ENCODE measurements at regions not wholly inside any gene's neighbourhood (a gene's known extent, or its start where the extent isn't known, plus 50 kb on each side); places are given as distances from the start of the nearest gene placed in this dataset.
"Not testable (repeated sequence)": the region's sequence is repeated elsewhere in the genome, so short reads cannot be mapped to it uniquely, and the experiment has no call there.

DNA sequence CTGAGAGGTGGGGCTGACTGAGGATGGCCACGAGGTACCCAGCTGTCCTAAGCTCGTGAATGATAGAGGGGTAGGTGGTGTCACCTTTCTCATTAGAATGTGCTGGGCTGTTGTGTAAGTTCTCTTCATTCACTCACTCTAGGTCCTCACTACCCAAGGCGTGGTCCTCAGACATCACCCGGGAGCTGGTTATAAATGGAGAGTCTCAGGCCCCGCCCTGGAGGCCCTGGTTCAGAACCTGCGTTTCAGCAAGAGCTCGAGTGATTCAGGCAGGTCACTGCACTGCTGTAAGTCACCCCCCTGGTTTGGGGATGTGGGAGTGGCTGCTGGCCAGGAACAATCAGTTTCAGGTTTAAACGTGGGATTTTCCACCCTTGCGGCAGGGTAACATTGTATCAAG, 139.8 kb downstream of the FOXL1 start:
- no peak for DNase-seq

DNA sequence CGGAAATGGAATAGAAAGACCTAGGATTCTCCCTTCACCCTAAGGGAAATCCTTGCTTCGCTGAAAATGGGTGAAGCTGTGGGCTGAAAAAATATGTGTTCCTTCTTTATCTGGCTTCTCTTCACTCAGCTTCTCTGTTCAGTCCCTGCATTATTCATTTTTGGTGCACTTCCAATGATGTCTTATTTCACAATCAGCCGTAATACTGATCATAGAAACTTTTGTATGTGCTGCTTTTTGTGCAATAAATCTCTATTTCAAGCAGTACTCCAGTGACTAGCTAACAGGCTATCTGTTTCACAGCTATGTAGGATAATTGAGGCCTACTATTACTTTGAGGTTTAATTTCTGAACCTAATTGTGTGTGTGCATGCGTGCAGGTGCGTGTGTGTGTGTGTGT, 144.6 kb downstream of the FOXL1 start:
- DNase-seq: no peak

DNA sequence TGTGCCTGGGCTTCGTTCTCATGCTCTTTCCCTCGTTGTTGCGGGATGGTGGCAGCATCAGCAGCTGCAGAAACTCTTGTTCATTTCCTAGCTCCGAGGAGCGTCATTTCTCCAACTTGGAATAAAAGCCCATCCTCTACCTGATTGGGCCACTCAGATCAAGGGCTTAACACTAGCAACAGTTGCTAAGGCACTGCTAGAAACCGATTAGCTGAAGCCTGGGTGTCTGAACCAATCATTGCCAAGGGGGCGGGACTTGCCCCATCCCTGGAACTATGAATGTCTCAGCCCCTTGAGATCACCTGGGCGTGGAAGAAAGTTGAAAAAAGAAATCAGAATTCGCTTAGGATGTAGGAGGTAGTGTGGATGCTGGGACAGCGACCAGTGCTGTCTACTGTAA, 145.3 kb downstream of the FOXL1 start:
- no peak for DNase-seq

DNA sequence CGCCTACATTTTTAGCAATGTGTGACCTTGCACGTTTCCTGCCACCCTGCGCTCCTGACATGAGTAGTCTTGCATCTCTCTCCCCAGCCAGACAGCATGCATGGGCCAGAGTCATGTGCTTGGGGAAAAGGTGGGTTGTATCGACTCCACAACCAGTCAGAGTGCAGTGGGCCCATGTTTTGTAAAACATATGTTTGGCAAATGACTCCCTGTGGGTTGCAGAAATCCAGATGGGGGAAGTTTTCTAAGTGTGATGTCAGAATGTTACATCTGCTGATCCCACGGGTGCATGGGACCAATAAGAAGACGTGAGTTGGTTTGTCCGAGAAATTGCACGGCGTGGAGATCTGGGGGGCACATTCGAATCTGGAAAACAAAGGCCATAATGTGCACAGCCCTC, 147.1 kb downstream of the FOXL1 start:
- no peak for DNase-seq

DNA sequence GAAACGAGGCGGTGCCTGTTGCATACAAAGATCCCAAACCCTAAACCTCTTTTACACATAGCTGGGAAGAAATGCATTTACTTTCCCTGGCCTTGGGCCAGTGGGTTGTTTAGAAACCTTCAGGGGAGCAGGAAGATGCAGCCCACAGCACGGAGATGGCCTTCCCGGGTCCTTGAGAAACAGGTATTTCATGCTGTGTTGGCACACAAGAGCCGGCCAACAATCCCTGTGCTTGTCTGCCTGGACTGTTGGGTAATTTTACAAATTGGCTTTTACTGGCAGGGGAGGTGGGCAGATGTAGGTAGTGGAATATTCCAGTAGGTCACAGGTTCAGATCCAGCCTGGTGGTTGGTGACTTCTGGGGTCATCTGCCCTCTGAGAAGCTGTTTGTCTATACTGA, 148.0 kb downstream of the FOXL1 start:
- no peak for DNase-seq

DNA sequence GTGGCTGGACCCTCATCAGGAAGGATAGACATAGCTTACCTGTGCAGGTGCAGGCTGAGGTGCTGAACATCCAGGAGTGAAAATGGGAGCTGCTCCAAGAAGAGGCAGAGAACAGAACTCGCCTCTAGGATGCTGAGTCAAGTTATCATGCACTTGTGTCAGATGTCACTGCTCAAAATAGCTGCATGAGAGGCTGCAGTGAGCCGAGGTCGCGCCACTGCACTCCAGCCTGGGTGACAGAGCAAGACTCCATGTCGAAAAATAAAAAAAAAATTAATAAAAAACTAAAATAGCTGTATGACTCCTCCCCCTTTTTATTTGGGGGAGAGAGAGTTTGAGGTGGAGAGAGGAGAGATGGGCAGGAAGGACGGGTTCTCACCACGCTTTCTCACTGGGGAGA, 148.8 kb downstream of the FOXL1 start:
- DNase-seq: no peak

DNA sequence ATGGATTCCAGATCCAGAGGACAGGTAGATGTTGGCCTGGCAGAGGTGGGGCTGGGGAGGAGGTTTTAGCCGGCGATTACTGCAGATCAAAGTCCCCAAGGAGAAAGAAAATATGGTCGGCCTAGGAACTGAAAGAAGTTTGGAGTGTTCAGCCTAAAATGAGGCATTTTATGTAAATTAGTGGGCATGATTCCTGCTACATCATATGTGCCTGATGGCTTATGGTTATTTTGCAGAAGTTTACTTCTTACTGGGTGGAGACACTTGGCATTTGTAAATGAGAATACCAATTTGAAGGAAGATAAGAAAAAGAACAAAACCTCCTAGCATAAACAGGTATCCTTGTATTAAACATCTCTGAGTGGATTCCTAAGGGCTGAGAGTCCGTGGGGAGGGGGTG, 149.3 kb downstream of the FOXL1 start:
- no peak for DNase-seq

DNA sequence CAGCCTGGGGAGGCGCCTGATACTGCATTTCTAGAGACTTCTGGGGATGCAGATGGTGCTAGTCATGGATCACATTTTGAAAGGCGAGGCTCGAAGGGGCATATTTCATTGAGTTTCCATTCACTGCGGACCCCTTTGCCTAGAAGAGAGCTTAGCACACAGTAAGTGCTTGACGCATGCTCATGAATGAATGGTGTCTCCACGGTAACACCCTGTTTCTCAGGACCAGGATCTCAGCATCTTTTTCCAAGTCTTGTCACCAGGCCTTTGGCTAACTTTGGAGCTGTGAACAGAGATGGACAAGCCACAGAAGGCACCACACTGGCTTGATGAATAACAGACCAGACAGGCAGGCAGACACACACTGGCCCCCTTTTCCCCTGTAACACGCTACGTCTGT, 151.3 kb downstream of the FOXL1 start:
- DNase-seq: no peak

DNA sequence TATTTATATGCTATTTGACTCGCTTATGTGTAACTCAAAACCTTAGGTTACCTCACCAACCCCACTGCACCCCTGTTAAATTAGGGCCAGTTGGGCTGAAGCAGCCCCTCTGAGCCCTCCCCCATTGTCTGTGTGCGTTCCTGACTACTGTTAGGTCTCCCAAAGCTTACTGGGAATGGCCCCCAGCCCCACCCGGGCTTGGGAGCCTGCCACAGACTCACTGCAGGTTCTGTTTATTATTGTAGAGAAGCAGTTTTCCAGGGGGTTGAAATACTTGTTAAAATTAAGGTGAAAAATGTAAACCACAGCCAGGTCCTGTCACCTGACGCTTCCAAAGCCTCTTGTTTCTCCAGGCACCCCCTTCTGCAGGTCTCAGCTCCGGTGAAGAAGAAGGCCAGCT, 151.7 kb downstream of the FOXL1 start:
- no peak for DNase-seq

DNA sequence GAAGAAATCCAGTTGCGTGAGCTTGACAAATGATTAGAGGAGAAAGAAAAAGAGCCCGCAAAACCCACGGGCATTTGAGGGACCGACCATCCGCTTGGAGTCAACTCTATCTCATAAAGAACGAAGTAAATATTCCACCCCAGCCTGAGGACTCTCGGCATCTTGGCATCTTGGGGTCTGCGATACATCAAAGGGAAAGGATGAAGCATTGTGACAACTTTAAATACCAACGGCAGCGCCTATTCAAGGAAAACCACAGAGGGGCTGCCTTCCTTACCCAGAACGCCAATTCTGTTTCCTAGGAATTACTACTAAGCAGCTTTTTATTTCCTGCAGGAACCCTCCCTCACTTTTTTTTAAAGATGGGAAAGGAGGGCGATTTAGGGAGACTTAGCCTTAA, 152.2 kb downstream of the FOXL1 start:
- DNase-seq: no peak

DNA sequence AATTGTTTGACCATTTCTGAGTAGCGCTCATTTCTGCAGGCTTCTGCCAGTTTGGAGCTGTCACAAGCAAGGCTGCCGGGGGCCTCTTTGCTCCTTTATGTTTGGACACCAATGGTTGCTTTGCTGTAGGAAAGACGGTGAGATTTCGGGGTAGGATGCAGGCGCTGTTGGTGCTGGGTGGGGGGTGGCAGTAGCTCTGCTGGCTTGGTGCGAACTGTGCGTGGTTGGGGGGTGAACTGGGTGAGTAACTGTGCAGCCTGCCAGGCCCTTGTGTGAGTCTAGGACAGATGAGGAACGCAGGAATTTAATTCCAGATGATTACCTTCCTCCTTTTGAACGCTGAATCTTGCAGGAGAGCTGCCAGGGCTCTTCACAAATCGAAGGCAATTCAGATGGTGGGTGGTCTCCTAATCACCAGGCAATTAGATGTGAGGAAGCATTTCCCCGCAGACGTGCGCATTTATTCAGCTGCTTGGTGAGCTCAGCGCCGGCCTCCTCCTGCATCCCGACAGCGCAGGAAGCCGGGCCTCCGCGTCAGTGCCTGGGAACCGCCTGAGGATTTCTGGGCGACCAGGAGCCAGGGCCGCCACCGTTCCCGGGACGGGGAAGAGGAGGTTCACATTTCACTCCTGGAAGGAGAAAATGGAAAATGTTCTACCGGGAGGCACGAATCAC, 154.4 kb downstream of the FOXL1 start:
- DNase-seq: no peak

DNA sequence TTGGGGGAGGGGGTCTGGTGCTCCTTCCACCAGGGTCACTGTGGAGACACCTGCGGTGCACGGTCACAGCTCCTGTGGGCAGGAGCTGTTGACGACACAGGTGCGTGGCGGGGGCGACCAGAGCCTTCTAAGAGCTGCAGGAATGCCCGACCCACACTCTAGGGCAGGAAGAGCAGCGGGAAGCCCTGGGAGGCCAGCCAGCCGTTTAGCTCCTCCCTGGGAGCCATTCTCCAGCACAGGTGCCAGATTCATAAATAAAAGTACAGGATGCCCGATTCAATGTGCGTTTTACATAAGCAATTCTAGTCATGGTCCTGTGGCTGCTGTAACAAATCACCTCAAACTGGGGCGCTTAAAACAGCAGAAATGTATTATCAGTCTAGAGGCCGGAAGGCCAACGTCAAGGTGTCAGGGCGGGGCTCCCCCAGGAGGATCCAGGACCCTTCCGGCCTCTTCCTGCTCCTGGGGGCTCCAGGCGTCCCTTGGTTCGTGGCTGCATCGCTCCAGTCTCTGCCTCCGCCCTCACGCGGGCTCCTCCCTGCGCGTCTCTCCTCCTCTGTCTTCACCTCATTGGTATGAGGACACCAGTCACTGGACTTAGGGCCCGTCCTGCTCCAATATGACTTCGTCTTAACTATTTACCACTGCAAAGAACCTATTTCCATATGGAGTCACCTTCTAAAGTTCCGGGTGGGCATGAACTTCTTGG, 155.4 kb downstream of the FOXL1 start:
- no peak for DNase-seq

DNA sequence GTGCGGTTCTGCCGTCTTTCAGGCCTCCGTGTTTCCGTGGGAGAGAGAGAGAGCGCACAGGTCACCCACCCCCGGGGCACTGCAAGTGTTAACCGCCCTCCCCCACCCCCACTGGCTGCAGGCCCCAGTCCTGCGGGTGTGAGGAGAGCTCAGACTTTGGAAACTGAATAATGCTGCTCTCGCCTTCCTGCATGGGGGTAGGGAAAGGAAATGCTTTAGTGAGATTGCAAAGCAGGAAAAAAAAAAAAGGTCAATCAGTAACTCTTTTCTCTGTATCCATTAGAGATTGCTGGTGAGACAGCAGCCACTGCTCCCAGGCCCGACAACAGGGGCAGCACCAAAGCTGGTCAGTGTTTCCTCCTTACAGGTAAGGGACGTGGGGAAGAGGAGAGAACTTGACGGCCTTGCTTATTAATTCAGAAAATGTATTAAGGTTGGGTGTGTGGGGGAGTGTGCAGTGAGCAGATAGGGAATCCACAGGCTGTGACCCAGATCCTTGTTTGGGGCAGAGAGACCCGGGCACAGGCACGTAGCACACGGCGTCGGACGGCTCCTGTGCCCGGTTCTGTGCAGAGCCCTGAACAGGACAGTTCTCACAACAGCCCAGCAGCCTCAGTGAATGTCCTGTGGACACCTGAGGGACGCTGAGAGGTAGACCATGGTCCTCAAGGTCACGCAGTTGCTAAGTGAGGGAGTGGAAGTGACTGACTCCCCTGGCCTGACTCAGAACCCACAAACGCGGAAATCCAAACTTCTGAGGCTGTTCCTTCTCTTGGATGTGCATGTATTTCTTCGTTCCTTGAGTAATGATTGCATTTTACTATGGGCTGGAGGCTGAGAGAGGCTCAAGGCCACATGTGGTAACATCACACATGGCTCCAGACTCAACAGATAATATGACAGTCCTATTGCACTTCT, 156.5 kb downstream of the FOXL1 start:
- DNase-seq: no peak

DNA sequence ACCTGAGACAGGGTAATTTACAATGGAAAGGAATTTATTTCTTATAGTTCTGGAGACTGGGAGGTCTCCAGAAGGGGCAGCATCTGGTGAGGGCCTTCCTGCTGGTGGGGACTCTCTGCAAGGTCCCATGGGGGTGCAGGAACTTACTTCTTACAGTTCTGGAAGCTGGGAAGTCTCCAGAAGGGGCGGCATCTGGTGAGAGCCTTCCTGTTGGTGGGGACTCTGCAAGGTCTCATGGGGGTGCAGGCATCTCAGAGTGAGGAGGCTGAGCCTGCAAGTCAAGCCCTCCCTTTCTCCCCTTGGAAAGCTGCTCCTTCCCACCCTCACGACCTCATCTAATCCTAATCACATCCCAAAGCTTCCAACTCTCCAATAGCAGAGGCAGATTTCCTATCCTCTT, 157.4 kb downstream of the FOXL1 start:
- DNase-seq: no peak

DNA sequence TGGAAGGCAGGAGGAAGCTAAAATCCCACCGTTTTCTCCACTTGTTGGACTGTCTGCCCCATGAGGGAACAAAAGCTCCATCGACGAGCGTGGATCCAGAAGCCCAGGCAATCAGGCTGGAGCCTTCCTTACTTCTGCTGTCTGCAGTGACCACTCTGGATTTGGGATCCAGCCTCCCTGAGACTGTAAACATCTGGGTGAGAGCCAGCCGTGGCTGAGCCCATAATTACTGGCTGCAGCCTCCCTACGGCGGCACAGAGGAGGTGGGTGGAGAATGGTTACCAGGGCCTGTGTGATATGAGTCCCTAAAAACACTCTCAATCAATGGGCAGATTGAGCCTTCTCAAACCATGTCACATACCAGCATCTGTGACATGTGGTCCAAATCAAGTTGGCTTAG, 158.2 kb downstream of the FOXL1 start:
- DNase-seq: no peak

DNA sequence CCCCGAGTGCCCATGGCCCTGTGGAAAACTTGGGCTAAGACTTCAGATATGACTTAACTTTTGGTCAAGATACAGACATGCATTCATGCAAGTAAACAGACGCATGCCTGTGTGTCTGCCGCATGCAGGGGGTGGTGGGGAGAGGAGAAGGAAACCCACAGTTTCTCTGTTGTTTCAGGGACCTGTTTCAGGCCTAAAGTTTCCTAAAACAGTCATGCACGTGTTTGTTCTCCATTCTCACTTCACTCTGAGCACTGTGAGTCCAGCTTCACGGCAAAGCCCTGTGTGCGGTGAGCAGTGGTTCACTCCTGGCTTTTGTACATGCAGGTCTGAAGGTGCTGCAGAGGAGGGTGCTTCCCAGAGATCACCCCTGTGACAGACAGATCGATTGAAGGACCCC, 158.7 kb downstream of the FOXL1 start:
- DNase-seq: no peak

DNA sequence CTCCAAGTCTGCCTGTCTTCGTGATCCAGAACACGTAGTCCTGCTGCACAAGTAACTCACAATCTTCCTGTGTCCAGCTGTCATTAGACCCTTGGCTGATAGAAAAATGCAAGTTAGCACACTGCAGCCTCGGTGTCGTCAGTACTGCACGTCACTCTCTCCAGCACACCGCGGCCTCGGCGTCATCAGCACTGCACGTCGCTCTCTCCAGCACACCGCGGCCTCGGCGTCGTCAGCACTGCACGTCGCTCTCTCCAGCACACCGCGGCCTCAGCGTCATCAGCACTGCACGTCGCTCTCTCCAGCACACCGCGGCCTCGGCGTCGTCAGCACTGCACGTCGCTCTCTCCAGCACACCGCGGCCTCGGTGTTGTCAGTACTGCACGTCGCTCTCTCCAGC, 160.0 kb downstream of the FOXL1 start:
- not testable (repeated sequence) for DNase-seq

DNA sequence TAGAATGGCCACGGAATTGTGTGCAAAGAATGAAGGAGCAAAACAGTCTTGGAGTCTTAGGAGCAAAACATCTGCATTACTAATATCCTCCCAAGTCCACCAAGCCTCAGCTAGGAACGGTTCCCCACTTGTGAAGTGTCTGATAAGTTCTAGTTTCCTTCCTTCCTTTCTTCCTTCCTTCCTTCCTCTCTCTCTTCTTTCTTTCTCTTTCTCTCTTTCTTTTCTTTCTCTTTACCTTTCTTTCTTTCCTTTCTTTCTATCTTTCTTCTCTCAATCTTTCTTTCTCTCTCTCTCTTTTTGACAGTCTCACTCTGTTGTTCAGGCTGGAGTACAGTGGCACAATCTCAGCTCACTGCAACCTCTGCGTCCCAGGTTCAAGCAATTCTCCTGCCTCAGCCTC, 160.8 kb downstream of the FOXL1 start:
- DNase-seq: no peak

DNA sequence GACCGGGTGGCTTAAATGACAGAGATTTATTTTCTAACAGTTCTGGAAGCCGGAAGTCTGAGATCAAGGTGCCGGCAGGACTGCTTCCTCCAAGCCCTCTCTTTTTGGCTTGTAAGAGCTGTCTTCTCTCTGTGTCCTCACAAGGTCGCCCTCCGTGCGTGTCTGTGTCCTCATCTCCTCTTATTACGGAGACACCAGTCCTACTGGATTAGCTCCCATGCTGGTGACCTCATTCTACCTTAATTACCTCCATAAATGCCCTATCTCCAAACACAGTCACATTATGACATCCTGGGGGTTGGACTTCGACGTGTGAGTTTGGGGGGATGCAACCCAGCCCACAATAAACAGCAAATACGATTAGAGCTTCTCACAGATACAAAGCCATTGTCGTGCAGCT, 161.5 kb downstream of the FOXL1 start:
- DNase-seq: no peak

DNA sequence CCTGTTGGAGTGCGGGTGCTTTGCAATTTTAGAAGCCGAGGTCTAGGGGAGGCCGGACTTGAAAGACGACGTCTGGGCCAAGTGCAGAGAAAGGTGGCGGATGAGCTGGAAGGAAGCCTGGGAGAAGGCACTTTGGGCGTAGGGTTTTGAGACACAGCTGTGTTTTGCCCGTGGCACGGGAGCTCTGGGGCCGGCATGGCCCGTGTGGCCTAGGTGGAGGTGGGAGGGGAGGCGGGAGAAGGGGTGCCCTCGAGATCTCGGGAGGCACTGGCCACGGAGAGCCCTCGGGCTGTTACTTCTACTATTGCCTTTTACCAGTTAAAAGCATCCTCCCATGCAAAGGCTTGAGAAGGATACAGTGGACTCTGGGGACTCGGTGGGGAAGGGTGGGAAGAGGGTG, 161.9 kb downstream of the FOXL1 start:
- no peak for DNase-seq

DNA sequence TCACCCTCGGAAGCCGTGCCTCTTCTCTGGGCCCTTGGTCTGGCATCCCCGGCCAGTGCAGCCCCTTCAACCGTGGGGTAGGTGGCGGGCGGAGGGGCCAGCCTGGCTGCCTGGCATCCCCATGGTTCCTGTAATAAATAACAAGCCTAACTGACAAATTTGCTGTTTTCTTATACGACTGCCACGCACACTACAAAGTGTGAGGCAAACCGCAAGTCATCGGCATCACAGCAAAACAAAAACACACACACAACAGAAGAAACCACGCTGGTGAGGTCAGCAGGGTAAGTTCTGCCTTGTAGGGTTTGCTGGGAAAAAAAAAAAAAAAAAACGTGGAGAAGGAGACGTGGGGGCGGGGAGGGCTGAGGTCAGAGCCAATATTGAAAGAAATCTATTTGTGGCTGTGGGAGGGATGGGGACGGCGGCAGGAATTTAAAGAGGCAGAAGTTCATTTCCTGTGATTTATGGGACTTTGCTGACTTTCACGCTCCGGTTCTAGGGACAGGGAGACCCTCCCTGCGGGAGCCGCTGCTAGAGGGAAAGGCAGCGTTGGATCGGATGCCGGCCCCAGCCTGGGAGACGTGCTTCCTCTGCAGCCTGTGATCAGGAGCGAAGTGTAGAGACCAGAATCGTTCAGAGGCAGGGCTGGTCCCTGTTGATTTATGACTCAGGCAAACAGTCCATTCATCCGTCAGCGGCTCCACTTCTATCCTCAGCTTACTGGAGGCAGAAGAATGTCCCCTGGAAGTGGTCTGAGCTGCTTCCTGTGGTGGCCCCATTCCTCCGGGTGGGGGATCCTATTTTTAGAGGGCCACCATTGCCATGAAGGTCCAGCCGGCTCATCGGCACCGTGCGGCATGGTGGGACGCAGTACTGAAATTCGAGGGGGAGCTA, 162.8 kb downstream of the FOXL1 start:
- DNase-seq: no peak

DNA sequence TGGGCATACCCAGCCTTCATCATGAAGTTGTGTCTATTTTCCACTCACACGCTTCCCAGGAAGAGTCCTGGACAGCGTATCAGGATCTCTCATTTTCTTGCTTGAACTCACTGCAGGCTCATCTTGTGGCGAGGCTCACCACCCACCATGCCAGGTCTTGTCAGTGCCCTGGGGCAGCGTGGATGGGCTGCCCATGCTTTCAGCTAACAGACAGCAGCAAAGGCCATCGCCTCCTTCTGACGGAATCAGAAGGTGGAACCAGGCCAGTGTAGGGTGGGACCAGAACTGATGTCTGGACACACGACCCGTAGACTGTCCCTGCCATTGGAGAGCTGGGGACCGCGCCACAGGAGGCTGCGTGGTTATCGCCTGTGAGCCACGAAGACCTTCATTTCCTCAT, 169.4 kb downstream of the FOXL1 start:
- DNase-seq: no peak

DNA sequence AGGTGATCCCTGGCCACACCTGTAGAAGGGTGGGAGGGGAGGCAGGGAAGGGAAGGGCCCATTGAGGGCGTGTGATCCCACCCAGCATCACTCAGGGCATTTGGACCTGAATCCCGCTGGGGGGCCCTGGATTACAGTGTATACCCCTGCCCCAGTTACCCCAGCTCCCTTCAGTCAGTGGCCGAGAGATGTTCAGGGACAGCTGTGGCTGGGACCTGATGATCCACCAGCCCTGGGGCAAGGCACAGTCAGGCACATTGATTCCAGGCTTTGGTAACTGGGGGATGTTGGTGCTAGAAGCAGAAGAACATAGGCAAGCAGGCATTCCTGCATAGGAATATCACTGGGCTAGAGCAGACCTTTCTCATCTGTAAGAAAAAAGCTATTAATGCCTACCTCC, 170.3 kb downstream of the FOXL1 start:
- no peak for DNase-seq
